NCI-H748 (cell line): ENCODE measurements at regions not wholly inside any gene's neighbourhood (a gene's known extent, or its start where the extent isn't known, plus 50 kb on each side); places are given as distances from the start of the nearest gene placed in this dataset.

Experiments
- DNase-seq: peaks from one replicate; lab custom pipeline; 2025; ENCODE audit not compliant: unreplicated experiment; lab: John Stamatoyannopoulos, UW

- peak; percentile 86 for DNase-seq
Observed at GRCh38 chr3:14286887-14287500, 108.4 kb downstream of the LSM3 start.

- no peak for DNase-seq
Observed at GRCh38 chr3:14288177-14288788, 109.7 kb downstream of the LSM3 start.

- no peak for DNase-seq
Observed at GRCh38 chr3:14288833-14289451, 110.3 kb downstream of the LSM3 start.

GRCh38 chr3:14289590-14290461 lies 111.2 kb downstream of the LSM3 start:
- DNase-seq: no peak

GRCh38 chr3:14290631-14291385 lies 111.6 kb upstream of the SLC6A6 start:
- no peak for DNase-seq

GRCh38 chr3:14295037-14295436 lies 107.4 kb upstream of the SLC6A6 start:
- no peak for DNase-seq

- no peak for DNase-seq
Observed at GRCh38 chr3:14295801-14296200, 106.6 kb upstream of the SLC6A6 start.

- DNase-seq: no peak
Observed at GRCh38 chr3:14297305-14297704, 105.1 kb upstream of the SLC6A6 start.

GRCh38 chr3:14297784-14298236 lies 104.6 kb upstream of the SLC6A6 start:
- peak; percentile 5 for DNase-seq

- no peak for DNase-seq
Observed at GRCh38 chr3:14298442-14298841, 104.0 kb upstream of the SLC6A6 start.

GRCh38 chr3:14298991-14299555 lies 103.3 kb upstream of the SLC6A6 start:
- no peak for DNase-seq

GRCh38 chr3:14299767-14300166 lies 102.6 kb upstream of the SLC6A6 start:
- DNase-seq: no peak

GRCh38 chr3:14300721-14301399 lies 101.5 kb upstream of the SLC6A6 start:
- no peak for DNase-seq

- DNase-seq: no peak
Observed at GRCh38 chr3:14301558-14301957, 100.8 kb upstream of the SLC6A6 start.

GRCh38 chr3:14303336-14304100 lies 98.9 kb upstream of the SLC6A6 start:
- no peak for DNase-seq

GRCh38 chr3:14304101-14305045 lies 98.0 kb upstream of the SLC6A6 start:
- DNase-seq: no peak

GRCh38 chr3:14305324-14305723 lies 97.1 kb upstream of the SLC6A6 start:
- DNase-seq: no peak

GRCh38 chr3:14306142-14306541 lies 96.3 kb upstream of the SLC6A6 start:
- no peak for DNase-seq
